H1 (cell line): ENCODE measurements at regions not wholly inside any gene's neighbourhood (a gene's known extent, or its start where the extent isn't known, plus 50 kb on each side); places are given as distances from the start of the nearest gene placed in this dataset.

ENCODE experiments used
- ASH2L ChIP-seq: fragments of 200-600, 300-600 bp; sonication (generic); IDR thresholded peaks from one replicate; pipeline ENCODE4 v1.7.1; 2017; ENCODE audit warnings: low read length
- BACH1 ChIP-seq: IDR thresholded peaks from 2 replicates; pipeline ENCODE4 v1.6.1; 2012; ENCODE audit warnings: low read length, improper control_type of control experiment
- FOSL1 ChIP-seq: IDR thresholded peaks from 2 replicates; pipeline ENCODE4 v1.6.1; 2011; ENCODE audit warnings: mild to moderate bottlenecking, low read depth, low read length, moderate library complexity; ENCODE audit not compliant: insufficient read depth
- NRF1 ChIP-seq: IDR thresholded peaks from 2 replicates; pipeline ENCODE4 v1.6.1; 2011; ENCODE audit warnings: mild to moderate bottlenecking, low read depth, low read length, improper control_type of control experiment
- RAD21 ChIP-seq, 2 experiments: IDR thresholded peaks in 1 of 2; conservative IDR thresholded peaks in 1 of 2; 2 replicates each; pipeline ENCODE4 v1.6.1; 2011; ENCODE audit warnings: low read depth in 2 of 2, low read length in 2 of 2, improper control_type of control experiment in 1 of 2, inconsistent platforms in 1 of 2, mild to moderate bottlenecking in 1 of 2, moderate library complexity in 1 of 2
- RBBP5 ChIP-seq: IDR thresholded peaks from 2 replicates; pipeline ENCODE4 v1.7.1; 2012; ENCODE audit warnings: low read depth, mild to moderate bottlenecking, inconsistent platforms, low read length, moderate library complexity, borderline replicate concordance
- RFX5 ChIP-seq: IDR thresholded peaks from 2 replicates; pipeline ENCODE4 v1.6.1; 2011; ENCODE audit warnings: low read depth, low read length, improper control_type of control experiment, borderline replicate concordance
- SIRT6 ChIP-seq: IDR thresholded peaks from one replicate; pipeline ENCODE4 v1.7.1; 2012; ENCODE audit warnings: low read length, inconsistent platforms
- SP4 ChIP-seq: IDR thresholded peaks from 2 replicates; pipeline ENCODE4 v1.6.1; 2012; ENCODE audit warnings: low read length, inconsistent platforms
- TBP ChIP-seq: IDR thresholded peaks from 2 replicates; pipeline ENCODE4 v1.6.1; 2011; ENCODE audit warnings: low read depth, low read length, improper control_type of control experiment
- TF ChIP-seq, protein P1 (sequence below): fragments of 300-600 bp; sonication (generic); IDR thresholded peaks from 2 replicates; pipeline ENCODE4 v1.7.1; 2012; ENCODE audit warnings: low read length, moderate library complexity, mild to moderate bottlenecking, inconsistent platforms; ENCODE audit not compliant: insufficient replicate concordance

GRCh38 chr6:26299286-26300042 is 65.5 kb upstream of the BTN3A2 start (continued):
- TF ChIP-seq, protein P1, sequence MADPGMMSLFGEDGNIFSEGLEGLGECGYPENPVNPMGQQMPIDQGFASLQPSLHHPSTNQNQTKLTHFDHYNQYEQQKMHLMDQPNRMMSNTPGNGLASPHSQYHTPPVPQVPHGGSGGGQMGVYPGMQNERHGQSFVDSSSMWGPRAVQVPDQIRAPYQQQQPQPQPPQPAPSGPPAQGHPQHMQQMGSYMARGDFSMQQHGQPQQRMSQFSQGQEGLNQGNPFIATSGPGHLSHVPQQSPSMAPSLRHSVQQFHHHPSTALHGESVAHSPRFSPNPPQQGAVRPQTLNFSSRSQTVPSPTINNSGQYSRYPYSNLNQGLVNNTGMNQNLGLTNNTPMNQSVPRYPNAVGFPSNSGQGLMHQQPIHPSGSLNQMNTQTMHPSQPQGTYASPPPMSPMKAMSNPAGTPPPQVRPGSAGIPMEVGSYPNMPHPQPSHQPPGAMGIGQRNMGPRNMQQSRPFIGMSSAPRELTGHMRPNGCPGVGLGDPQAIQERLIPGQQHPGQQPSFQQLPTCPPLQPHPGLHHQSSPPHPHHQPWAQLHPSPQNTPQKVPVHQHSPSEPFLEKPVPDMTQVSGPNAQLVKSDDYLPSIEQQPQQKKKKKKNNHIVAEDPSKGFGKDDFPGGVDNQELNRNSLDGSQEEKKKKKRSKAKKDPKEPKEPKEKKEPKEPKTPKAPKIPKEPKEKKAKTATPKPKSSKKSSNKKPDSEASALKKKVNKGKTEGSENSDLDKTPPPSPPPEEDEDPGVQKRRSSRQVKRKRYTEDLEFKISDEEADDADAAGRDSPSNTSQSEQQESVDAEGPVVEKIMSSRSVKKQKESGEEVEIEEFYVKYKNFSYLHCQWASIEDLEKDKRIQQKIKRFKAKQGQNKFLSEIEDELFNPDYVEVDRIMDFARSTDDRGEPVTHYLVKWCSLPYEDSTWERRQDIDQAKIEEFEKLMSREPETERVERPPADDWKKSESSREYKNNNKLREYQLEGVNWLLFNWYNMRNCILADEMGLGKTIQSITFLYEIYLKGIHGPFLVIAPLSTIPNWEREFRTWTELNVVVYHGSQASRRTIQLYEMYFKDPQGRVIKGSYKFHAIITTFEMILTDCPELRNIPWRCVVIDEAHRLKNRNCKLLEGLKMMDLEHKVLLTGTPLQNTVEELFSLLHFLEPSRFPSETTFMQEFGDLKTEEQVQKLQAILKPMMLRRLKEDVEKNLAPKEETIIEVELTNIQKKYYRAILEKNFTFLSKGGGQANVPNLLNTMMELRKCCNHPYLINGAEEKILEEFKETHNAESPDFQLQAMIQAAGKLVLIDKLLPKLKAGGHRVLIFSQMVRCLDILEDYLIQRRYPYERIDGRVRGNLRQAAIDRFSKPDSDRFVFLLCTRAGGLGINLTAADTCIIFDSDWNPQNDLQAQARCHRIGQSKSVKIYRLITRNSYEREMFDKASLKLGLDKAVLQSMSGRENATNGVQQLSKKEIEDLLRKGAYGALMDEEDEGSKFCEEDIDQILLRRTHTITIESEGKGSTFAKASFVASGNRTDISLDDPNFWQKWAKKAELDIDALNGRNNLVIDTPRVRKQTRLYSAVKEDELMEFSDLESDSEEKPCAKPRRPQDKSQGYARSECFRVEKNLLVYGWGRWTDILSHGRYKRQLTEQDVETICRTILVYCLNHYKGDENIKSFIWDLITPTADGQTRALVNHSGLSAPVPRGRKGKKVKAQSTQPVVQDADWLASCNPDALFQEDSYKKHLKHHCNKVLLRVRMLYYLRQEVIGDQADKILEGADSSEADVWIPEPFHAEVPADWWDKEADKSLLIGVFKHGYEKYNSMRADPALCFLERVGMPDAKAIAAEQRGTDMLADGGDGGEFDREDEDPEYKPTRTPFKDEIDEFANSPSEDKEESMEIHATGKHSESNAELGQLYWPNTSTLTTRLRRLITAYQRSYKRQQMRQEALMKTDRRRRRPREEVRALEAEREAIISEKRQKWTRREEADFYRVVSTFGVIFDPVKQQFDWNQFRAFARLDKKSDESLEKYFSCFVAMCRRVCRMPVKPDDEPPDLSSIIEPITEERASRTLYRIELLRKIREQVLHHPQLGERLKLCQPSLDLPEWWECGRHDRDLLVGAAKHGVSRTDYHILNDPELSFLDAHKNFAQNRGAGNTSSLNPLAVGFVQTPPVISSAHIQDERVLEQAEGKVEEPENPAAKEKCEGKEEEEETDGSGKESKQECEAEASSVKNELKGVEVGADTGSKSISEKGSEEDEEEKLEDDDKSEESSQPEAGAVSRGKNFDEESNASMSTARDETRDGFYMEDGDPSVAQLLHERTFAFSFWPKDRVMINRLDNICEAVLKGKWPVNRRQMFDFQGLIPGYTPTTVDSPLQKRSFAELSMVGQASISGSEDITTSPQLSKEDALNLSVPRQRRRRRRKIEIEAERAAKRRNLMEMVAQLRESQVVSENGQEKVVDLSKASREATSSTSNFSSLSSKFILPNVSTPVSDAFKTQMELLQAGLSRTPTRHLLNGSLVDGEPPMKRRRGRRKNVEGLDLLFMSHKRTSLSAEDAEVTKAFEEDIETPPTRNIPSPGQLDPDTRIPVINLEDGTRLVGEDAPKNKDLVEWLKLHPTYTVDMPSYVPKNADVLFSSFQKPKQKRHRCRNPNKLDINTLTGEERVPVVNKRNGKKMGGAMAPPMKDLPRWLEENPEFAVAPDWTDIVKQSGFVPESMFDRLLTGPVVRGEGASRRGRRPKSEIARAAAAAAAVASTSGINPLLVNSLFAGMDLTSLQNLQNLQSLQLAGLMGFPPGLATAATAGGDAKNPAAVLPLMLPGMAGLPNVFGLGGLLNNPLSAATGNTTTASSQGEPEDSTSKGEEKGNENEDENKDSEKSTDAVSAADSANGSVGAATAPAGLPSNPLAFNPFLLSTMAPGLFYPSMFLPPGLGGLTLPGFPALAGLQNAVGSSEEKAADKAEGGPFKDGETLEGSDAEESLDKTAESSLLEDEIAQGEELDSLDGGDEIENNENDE: no peak
- TF ChIP-seq SP4: no peak
- no peak for TF ChIP-seq RAD21 (IDR thresholded peaks at IDR 0.05 in 1 of 2, conservative IDR thresholded peaks at IDR 0.05 in 1 of 2; ENCODE audit: low read depth in 2 of 2, low read length in 2 of 2)
- no peak for TF ChIP-seq BACH1
- peak; percentile 89 for TF ChIP-seq ASH2L
- TF ChIP-seq SIRT6: no peak
- TF ChIP-seq TBP: peak; percentile 97
- TF ChIP-seq RFX5: no peak
- TF ChIP-seq FOSL1: no peak
- peak; percentile 78; the same call in 1 of the 2 replicates for TF ChIP-seq RBBP5
- no peak for TF ChIP-seq NRF1
